H9 (cell line): ENCODE measurements at regions not wholly inside any gene's neighbourhood (a gene's known extent, or its start where the extent isn't known, plus 50 kb on each side); places are given as distances from the start of the nearest gene placed in this dataset.

Experiments
- DNase-seq: peaks from one replicate; pipeline ENCODE4 v3.0.0-alpha.2; 2017
- H2AFZ ChIP-seq: one replicate; pipeline ENCODE4 v1.6.1; 2013; ENCODE audit warnings: mild to moderate bottlenecking, low read length, control low read depth, moderate library complexity
- H2AK5ac ChIP-seq: 2 replicates; pipeline ENCODE4 v1.6.1; 2013; ENCODE audit warnings: low read length, control low read depth, mixed read lengths; ENCODE audit not compliant: insufficient read length
- H2BK120ac ChIP-seq: one replicate; pipeline ENCODE4 v1.6.1; 2013; ENCODE audit warnings: low read depth, mild to moderate bottlenecking, low read length, control low read depth, inconsistent platforms; ENCODE audit not compliant: poor library complexity, severe bottlenecking
- H2BK12ac ChIP-seq: 2 replicates; pipeline ENCODE4 v1.6.1; 2013; ENCODE audit warnings: low read length, control low read depth, mixed read lengths, low read depth; ENCODE audit not compliant: insufficient read length
- H2BK15ac ChIP-seq: 2 replicates; pipeline ENCODE4 v1.6.1; 2013; ENCODE audit warnings: low read depth, low read length, control low read depth
- H2BK20ac ChIP-seq: one replicate; pipeline ENCODE4 v1.6.1; 2013; ENCODE audit warnings: low read depth, mild to moderate bottlenecking, low read length, control low read depth, inconsistent platforms; ENCODE audit not compliant: poor library complexity, severe bottlenecking
- H2BK5ac ChIP-seq: 2 replicates; pipeline ENCODE4 v1.6.1; 2013; ENCODE audit warnings: low read length, control low read depth, mixed read lengths; ENCODE audit not compliant: insufficient read length
- H3K14ac ChIP-seq: 2 replicates; pipeline ENCODE4 v1.6.1; 2013; ENCODE audit warnings: low read length, control low read depth; ENCODE audit not compliant: insufficient read depth
- H3K18ac ChIP-seq: 2 replicates; pipeline ENCODE4 v1.6.1; 2013; ENCODE audit warnings: low read depth, mild to moderate bottlenecking, mixed read lengths, low read length, control low read depth; ENCODE audit not compliant: insufficient read length
- H3K23ac ChIP-seq: 2 replicates; pipeline ENCODE4 v1.6.1; 2013; ENCODE audit warnings: low read length, control low read depth, mixed read lengths, low read depth; ENCODE audit not compliant: insufficient read length
- H3K23me2 ChIP-seq: 2 replicates; pipeline ENCODE4 v1.6.1; 2013; ENCODE audit warnings: low read depth, mild to moderate bottlenecking, mixed read lengths, low read length, control low read depth; ENCODE audit not compliant: insufficient read length, poor library complexity, severe bottlenecking
- H3K27ac ChIP-seq: 2 replicates; pipeline ENCODE4 v1.5.1; 2013; ENCODE audit warnings: low read length, control low read depth, mixed read lengths, low read depth; ENCODE audit not compliant: insufficient read length
- H3K27me3 ChIP-seq: 2 replicates; pipeline ENCODE4 v1.6.1; 2013; ENCODE audit warnings: low read length, control low read depth, inconsistent platforms; ENCODE audit not compliant: insufficient read depth
- H3K4ac ChIP-seq: 2 replicates; pipeline ENCODE4 v1.6.1; 2013; ENCODE audit warnings: low read depth, mild to moderate bottlenecking, control low read depth, inconsistent platforms, low read length, moderate library complexity
- H3K4me1 ChIP-seq: 2 replicates; pipeline ENCODE4 v1.6.1; 2013; ENCODE audit warnings: low read length, control low read depth, inconsistent platforms; ENCODE audit not compliant: insufficient read depth
- H3K4me2 ChIP-seq: 2 replicates; pipeline ENCODE4 v1.6.1; 2013; ENCODE audit warnings: low read length, control low read depth, mixed read lengths; ENCODE audit not compliant: insufficient read length, insufficient read depth
- H3K56ac ChIP-seq: 2 replicates; pipeline ENCODE4 v1.6.1; 2013; ENCODE audit warnings: low read depth, mild to moderate bottlenecking, mixed read lengths, low read length, control low read depth; ENCODE audit not compliant: insufficient read length
- H3K79me1 ChIP-seq: 2 replicates; pipeline ENCODE4 v1.6.1; 2013; ENCODE audit warnings: low read depth, mild to moderate bottlenecking, moderate library complexity, low read length, control low read depth, inconsistent platforms; ENCODE audit not compliant: insufficient read depth, poor library complexity, severe bottlenecking
- H3K79me2 ChIP-seq: 2 replicates; pipeline ENCODE4 v1.6.1; 2013; ENCODE audit warnings: low read length, control low read depth, inconsistent platforms; ENCODE audit not compliant: insufficient read depth
- H3K9ac ChIP-seq: 2 replicates; pipeline ENCODE4 v1.6.1; 2013; ENCODE audit warnings: low read length, control low read depth, mixed read lengths; ENCODE audit not compliant: insufficient read length; ENCODE audit errors: extremely low read depth
- H3K9me3 ChIP-seq: one replicate; pipeline ENCODE4 v1.6.1; 2013; ENCODE audit warnings: low read depth, low read length, inconsistent platforms; ENCODE audit not compliant: control insufficient read depth
- H3T11ph ChIP-seq: one replicate; pipeline ENCODE4 v1.6.1; 2013; ENCODE audit warnings: mild to moderate bottlenecking, low read length, control low read depth, inconsistent platforms
- H4K20me1 ChIP-seq: one replicate; pipeline ENCODE4 v1.6.1; 2013; ENCODE audit not compliant: control insufficient read depth, insufficient read length, insufficient read depth
- H4K5ac ChIP-seq: 2 replicates; pipeline ENCODE4 v1.6.1; 2013; ENCODE audit warnings: low read depth, mild to moderate bottlenecking, mixed read lengths, low read length, control low read depth; ENCODE audit not compliant: insufficient read length
- H4K8ac ChIP-seq: replicated peaks from 2 replicates; pipeline ENCODE4 v1.6.1; 2013; ENCODE audit warnings: low read length, control low read depth, mixed read lengths, low read depth; ENCODE audit not compliant: insufficient read length
- H4K91ac ChIP-seq: 2 replicates; pipeline ENCODE4 v1.6.1; 2013; ENCODE audit warnings: low read depth, mild to moderate bottlenecking, moderate library complexity, mixed read lengths, low read length, control low read depth; ENCODE audit not compliant: insufficient read length
- H3K27ac Mint-ChIP-seq, 3 experiments: 2 replicates in 2 of 3; 3 replicates in 1 of 3; pipeline ENCODE4 v1.8.0; 2020 to 2021; ENCODE audit warnings: mixed read lengths in 3 of 3, mild to moderate bottlenecking in 1 of 3, moderate library complexity in 1 of 3
- H3K27me3 Mint-ChIP-seq: 2 replicates; pipeline ENCODE4 v1.8.0; 2021; ENCODE audit warnings: low read depth, mild to moderate bottlenecking, moderate library complexity, mixed read lengths
- H3K36me3 Mint-ChIP-seq, 3 experiments: 2 replicates in 2 of 3; 3 replicates in 1 of 3; pipeline ENCODE4 v1.8.0; 2020 to 2021; ENCODE audit warnings: low read depth in 3 of 3, mixed read lengths in 3 of 3; ENCODE audit not compliant: insufficient read depth in 1 of 3
- H3K4me1 Mint-ChIP-seq, 2 experiments: 2 replicates each; pipeline ENCODE4 v1.8.0; 2020; ENCODE audit warnings: mixed read lengths in 2 of 2
- H3K4me3 Mint-ChIP-seq, 2 experiments: 2 replicates in 1 of 2; 3 replicates in 1 of 2; pipeline ENCODE4 v1.8.0; 2020 to 2021; ENCODE audit warnings: mild to moderate bottlenecking in 2 of 2, mixed read lengths in 2 of 2, moderate library complexity in 1 of 2
- H3K9me3 Mint-ChIP-seq, 2 experiments: 2 replicates in 1 of 2; 3 replicates in 1 of 2; pipeline ENCODE4 v1.8.0; 2020; ENCODE audit warnings: mild to moderate bottlenecking in 2 of 2, mixed read lengths in 2 of 2, moderate library complexity in 1 of 2
- CTCF ChIP-seq: fragments of 200-600 bp; sonication (generic); conservative IDR thresholded peaks from 3 replicates; pipeline ENCODE4 v1.8.0; 2021; ENCODE audit warnings: antibody characterized with exemption, mild to moderate bottlenecking
- WGBS: extraction: QIAGEN DNeasy Blood & Tissue Kit; methylation state at CpG from one replicate; pipeline ENCODE4 v1.1.7; 2013; ENCODE audit warnings: missing lambda C conversion rate, low lambda C conversion rate, mixed read lengths; ENCODE audit not compliant: insufficient read length; ENCODE audit errors: extremely low coverage; 5-methylcytosine and 5-hydroxymethylcytosine counted together

GRCh38 chr16:73978407-73978784, 318.2 kb upstream of the PSMD7 start:
- H4K8ac ChIP-seq: no peak overlapping the region
- H2AK5ac ChIP-seq: no peak overlapping the region
- no peak for DNase-seq
- H3K79me1 ChIP-seq: no peaks in the 10 kb centered on the region
- no peak overlapping the region for H3K4ac ChIP-seq
- H2AFZ ChIP-seq: no peak overlapping the region
- H3K23me2 ChIP-seq: no peaks in the 10 kb centered on the region
- no peak overlapping the region for H3K4me2 ChIP-seq
- Mint-ChIP-seq H3K36me3 (peaks cover 1 to 24% (median 12%) of the 10 kb centered on the region in 3 experiments), H3K27ac (no peak overlapping the region), H3K27me3 (peaks cover 3% of the 10 kb centered on the region; the same call in 1 of the 2 replicates), H3K9me3 (peaks cover 19 to 22% of the 10 kb centered on the region in 2 experiments), H3K4me3 (no peak overlapping the region), H3K4me1 (peaks cover 8 to 12% of the 10 kb centered on the region in 2 experiments; a peak in 3 of 4 replicates)
- no peak for TF ChIP-seq CTCF
- no peak overlapping the region for H3K14ac ChIP-seq
- H3K23ac ChIP-seq: no peak overlapping the region
- no peak overlapping the region for H2BK5ac ChIP-seq
- no peaks in the 10 kb centered on the region for H3K4me1 ChIP-seq
- H4K20me1 ChIP-seq: no peaks in the 10 kb centered on the region
- no peaks in the 10 kb centered on the region for H3K27me3 ChIP-seq
- no peak overlapping the region for H2BK12ac ChIP-seq
- H4K5ac ChIP-seq: no peak overlapping the region
- no peaks in the 10 kb centered on the region for H3K79me2 ChIP-seq
- H3T11ph ChIP-seq: no peak overlapping the region
- no peak overlapping the region for H3K27ac ChIP-seq
- no peaks in the 10 kb centered on the region for H3K9me3 ChIP-seq
- no peak overlapping the region for H4K91ac ChIP-seq
- no CpG with 5 or more reads among the region's 5 CpGs for WGBS
- H2BK20ac ChIP-seq: no peak overlapping the region
- no peak overlapping the region for H2BK15ac ChIP-seq
- H3K18ac ChIP-seq: no peak overlapping the region
- no peak overlapping the region for H2BK120ac ChIP-seq
- no peak overlapping the region for H3K9ac ChIP-seq
- no peak overlapping the region for H3K56ac ChIP-seq
